ENCODE measurements at regions not wholly inside any gene's neighbourhood (a gene's known extent, or its start where the extent isn't known, plus 50 kb on each side); places are given as distances from the start of the nearest gene placed in this dataset.

DNA sequence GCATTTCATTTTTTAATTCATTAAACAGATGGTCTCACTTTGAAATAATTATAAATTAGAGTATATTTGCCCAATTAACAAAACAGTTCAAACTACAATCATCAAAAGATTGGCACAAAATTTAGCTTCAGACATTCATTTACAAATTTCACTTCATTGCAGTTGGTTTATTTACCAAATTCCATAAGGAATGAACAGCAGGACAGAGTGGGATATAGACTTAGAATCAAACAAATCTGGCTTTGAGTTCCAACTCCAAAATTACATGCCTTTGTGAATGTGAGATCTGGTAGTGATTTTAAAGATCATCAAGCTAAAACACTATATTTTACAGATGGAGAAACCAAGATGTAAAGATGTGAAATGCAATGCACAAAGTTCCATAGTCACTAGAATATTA is 310.7 kb upstream of the CNTN5 start:
- Histone ChIP-seq H3K27ac (ENCODE audit: low read depth, low read length, poor library complexity, severe bottlenecking) (no peak overlapping the region), H3K9me3 (ENCODE audit: low read length) (no peaks in the 10 kb centered on the region), H3K27me3 (ENCODE audit: insufficient read depth, low read length) (no peaks in the 10 kb centered on the region), H3K4me1 (ENCODE audit: insufficient read depth, low read length, severe bottlenecking) (no peaks in the 10 kb centered on the region), H3K4me2 (ENCODE audit: low read length) (no peak overlapping the region), H3K4me3 (ENCODE audit: low read depth, low read length, poor library complexity, severe bottlenecking) (no peak overlapping the region), H3K9ac (ENCODE audit: low read length) (no peak overlapping the region), H3F3A (ENCODE audit: insufficient read depth, low read length) (no peaks in the 10 kb centered on the region), H3K79me2 (ENCODE audit: insufficient read depth, low read length) (no peaks in the 10 kb centered on the region), H3K9me2 (ENCODE audit: low read depth, low read length) (no peaks in the 10 kb centered on the region; the same call in 1 of the 2 replicates), H3K36me3 (ENCODE audit: insufficient read depth, low read length) (no peaks in the 10 kb centered on the region), H2AFZ (ENCODE audit: low read length) (no peak overlapping the region), H4K20me1 (ENCODE audit: insufficient read depth, low read length) (no peaks in the 10 kb centered on the region)
- TF ChIP-seq, protein P1, sequence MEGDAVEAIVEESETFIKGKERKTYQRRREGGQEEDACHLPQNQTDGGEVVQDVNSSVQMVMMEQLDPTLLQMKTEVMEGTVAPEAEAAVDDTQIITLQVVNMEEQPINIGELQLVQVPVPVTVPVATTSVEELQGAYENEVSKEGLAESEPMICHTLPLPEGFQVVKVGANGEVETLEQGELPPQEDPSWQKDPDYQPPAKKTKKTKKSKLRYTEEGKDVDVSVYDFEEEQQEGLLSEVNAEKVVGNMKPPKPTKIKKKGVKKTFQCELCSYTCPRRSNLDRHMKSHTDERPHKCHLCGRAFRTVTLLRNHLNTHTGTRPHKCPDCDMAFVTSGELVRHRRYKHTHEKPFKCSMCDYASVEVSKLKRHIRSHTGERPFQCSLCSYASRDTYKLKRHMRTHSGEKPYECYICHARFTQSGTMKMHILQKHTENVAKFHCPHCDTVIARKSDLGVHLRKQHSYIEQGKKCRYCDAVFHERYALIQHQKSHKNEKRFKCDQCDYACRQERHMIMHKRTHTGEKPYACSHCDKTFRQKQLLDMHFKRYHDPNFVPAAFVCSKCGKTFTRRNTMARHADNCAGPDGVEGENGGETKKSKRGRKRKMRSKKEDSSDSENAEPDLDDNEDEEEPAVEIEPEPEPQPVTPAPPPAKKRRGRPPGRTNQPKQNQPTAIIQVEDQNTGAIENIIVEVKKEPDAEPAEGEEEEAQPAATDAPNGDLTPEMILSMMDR (IDR thresholded peaks at IDR 0.05; ENCODE audit: low read length) = no peak

DNA sequence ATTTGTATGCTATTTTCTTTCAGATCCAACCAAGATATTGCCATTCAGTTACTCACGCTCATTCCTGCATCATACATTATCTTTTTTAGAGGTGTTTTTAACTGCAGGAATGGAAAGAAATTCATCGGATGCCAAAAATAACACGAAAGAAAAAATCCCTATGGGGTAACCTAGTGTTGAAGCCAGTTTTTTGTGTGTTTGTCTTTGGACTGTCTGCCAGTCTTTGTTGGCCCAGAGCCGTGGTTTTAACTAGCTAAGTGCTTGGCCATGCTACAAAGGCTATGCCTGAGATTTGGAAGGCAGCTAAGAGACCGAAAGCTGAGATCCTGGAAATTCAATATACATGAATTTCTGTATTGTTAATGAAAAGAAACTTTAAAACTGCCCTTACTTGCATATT is 309.8 kb upstream of the CNTN5 start:
- H3K9ac ChIP-seq (ENCODE audit: low read length) = no peak overlapping the region
- TF ChIP-seq, protein P1 (IDR thresholded peaks at IDR 0.05; ENCODE audit: low read length) = no peak
- TF ChIP-seq EZH2 (IDR thresholded peaks at IDR 0.05; ENCODE audit: borderline replicate concordance, low read length) = no peak

DNA sequence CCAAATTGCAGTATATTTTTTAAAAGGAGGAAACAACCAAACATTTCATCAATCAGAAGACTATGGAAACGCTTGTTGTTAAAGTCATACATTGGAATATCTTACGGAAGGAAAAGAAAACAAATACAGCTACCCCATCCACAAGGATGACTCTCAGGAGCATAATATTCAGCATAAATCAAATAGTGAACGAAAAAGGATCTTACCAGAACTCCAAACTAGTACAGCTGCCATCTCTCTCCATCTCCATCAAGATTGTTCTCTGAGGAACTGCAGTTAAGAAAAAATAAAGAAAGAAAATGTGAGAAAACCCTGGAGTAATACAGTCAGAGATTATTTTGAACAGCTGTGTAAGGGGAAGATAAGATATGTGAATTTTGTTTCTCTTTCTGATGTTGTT is 299.8 kb upstream of the CNTN5 start:
- no peaks in the 10 kb centered on the region for H3K36me3 ChIP-seq (ENCODE audit: insufficient read depth, low read length)
- H3K27me3 ChIP-seq (ENCODE audit: insufficient read depth, low read length) = no peaks in the 10 kb centered on the region
- no peak overlapping the region for H2AFZ ChIP-seq (ENCODE audit: low read length)
- TF ChIP-seq EZH2 (IDR thresholded peaks at IDR 0.05; ENCODE audit: borderline replicate concordance, low read length) = no peak
- TF ChIP-seq, protein P1 (IDR thresholded peaks at IDR 0.05; ENCODE audit: low read length) = no peak
- H3K9me3 ChIP-seq (ENCODE audit: low read length) = no peaks in the 10 kb centered on the region
- no peaks in the 10 kb centered on the region for H4K20me1 ChIP-seq (ENCODE audit: insufficient read depth, low read length)
- H3K9ac ChIP-seq (ENCODE audit: low read length) = no peak overlapping the region
- no peak overlapping the region for H3K27ac ChIP-seq (ENCODE audit: low read depth, low read length, poor library complexity, severe bottlenecking)
- no peaks in the 10 kb centered on the region for H3K9me2 ChIP-seq (ENCODE audit: low read depth, low read length)
- no peak overlapping the region for H3K4me3 ChIP-seq (ENCODE audit: low read depth, low read length, poor library complexity, severe bottlenecking)
- H3K4me2 ChIP-seq (ENCODE audit: low read length) = no peak overlapping the region
- no peaks in the 10 kb centered on the region for H3K79me2 ChIP-seq (ENCODE audit: insufficient read depth, low read length)
- no peaks in the 10 kb centered on the region for H3F3A ChIP-seq (ENCODE audit: insufficient read depth, low read length)
- H3K4me1 ChIP-seq (ENCODE audit: insufficient read depth, low read length, severe bottlenecking) = no peaks in the 10 kb centered on the region

More for the DNA sequence above, 309.8 kb upstream of the CNTN5 start:
- Histone ChIP-seq H4K20me1 (ENCODE audit: insufficient read depth, low read length) (no peaks in the 10 kb centered on the region), H3K9me3 (ENCODE audit: low read length) (no peaks in the 10 kb centered on the region), H2AFZ (ENCODE audit: low read length) (no peak overlapping the region), H3K79me2 (ENCODE audit: insufficient read depth, low read length) (no peaks in the 10 kb centered on the region), H3K4me3 (ENCODE audit: low read depth, low read length, poor library complexity, severe bottlenecking) (no peak overlapping the region), H3K4me1 (ENCODE audit: insufficient read depth, low read length, severe bottlenecking) (no peaks in the 10 kb centered on the region), H3K4me2 (ENCODE audit: low read length) (no peak overlapping the region), H3K27ac (ENCODE audit: low read depth, low read length, poor library complexity, severe bottlenecking) (no peak overlapping the region), H3K36me3 (ENCODE audit: insufficient read depth, low read length) (no peaks in the 10 kb centered on the region), H3F3A (ENCODE audit: insufficient read depth, low read length) (no peaks in the 10 kb centered on the region), H3K9me2 (ENCODE audit: low read depth, low read length) (no peaks in the 10 kb centered on the region; the same call in 1 of the 2 replicates), H3K27me3 (ENCODE audit: insufficient read depth, low read length) (no peaks in the 10 kb centered on the region)
